ENCODE measurements at regions not wholly inside any gene's neighbourhood (a gene's known extent, or its start where the extent isn't known, plus 50 kb on each side); places are given as distances from the start of the nearest gene placed in this dataset.
"Not testable (repeated sequence)": the region's sequence is repeated elsewhere in the genome, so short reads cannot be mapped to it uniquely, and the experiment has no call there.

GRCh38 chr3:8356066-8356465, 145.6 kb upstream of the LMCD1 start:
- DNase-seq; intact Hi-C loops (cut with DNase I); ATAC-seq (ENCODE audit: poor library complexity): not testable (repeated sequence)

GRCh38 chr3:8357859-8358258, 143.8 kb upstream of the LMCD1 start:
- intact Hi-C loops (cut with DNase I) = no loop called here

GRCh38 chr3:8359133-8359532, 142.5 kb upstream of the LMCD1 start:
- intact Hi-C loops (cut with DNase I) = no loop called here
- DNase-seq = no peak

More at GRCh38 chr3:8357859-8358258, 143.8 kb upstream of the LMCD1 start:
- no peak for ATAC-seq (ENCODE audit: poor library complexity)
- no peak for DNase-seq

GRCh38 chr3:8363200-8363599, 138.4 kb upstream of the LMCD1 start:
- ATAC-seq (ENCODE audit: poor library complexity) (no peak), DNase-seq (no peak)
- intact Hi-C loops (cut with DNase I) = no loop called here

More at GRCh38 chr3:8359133-8359532, 142.5 kb upstream of the LMCD1 start:
- ATAC-seq (ENCODE audit: poor library complexity) = no peak

GRCh38 chr3:8365541-8365940, 136.1 kb upstream of the LMCD1 start:
- no peak for ATAC-seq (ENCODE audit: poor library complexity)
- DNase-seq = no peak
- intact Hi-C loops (cut with DNase I) = no loop called here

GRCh38 chr3:8366219-8366810, 135.3 kb upstream of the LMCD1 start:
- intact Hi-C loops (cut with DNase I) = no loop called here

GRCh38 chr3:8368598-8368997, 133.0 kb upstream of the LMCD1 start:
- DNase-seq (no peak), ATAC-seq (ENCODE audit: poor library complexity) (no peak)
- intact Hi-C loops (cut with DNase I) = no loop called here

More at GRCh38 chr3:8366219-8366810, 135.3 kb upstream of the LMCD1 start:
- ATAC-seq (ENCODE audit: poor library complexity) = no peak
- no peak for DNase-seq

- DNase-seq (no peak), ATAC-seq (ENCODE audit: poor library complexity) (no peak)
- intact Hi-C loops (cut with DNase I) = no loop called here
Measured at GRCh38 chr3:8369638-8370037, 132.0 kb upstream of the LMCD1 start.

- intact Hi-C loops (cut with DNase I) = no loop called here
- no peak for DNase-seq
- ATAC-seq (ENCODE audit: poor library complexity) = peak; percentile 83
Measured at GRCh38 chr3:8371085-8371551, 130.5 kb upstream of the LMCD1 start.

- no peak for DNase-seq
- peak; percentile 75 for ATAC-seq (ENCODE audit: poor library complexity)
- intact Hi-C loops (cut with DNase I) = no loop called here
Measured at GRCh38 chr3:8371960-8372463, 129.6 kb upstream of the LMCD1 start.

- DNase-seq (no peak), ATAC-seq (ENCODE audit: poor library complexity) (no peak)
- intact Hi-C loops (cut with DNase I) = no loop called here
Measured at GRCh38 chr3:8380904-8381704, 120.5 kb upstream of the LMCD1 start.

- DNase-seq (no peak), ATAC-seq (ENCODE audit: poor library complexity) (no peak)
- intact Hi-C loops (cut with DNase I) = no loop called here
Measured at GRCh38 chr3:8385848-8386620, 115.6 kb upstream of the LMCD1 start.

GRCh38 chr3:8387571-8387970, 114.1 kb upstream of the LMCD1 start:
- DNase-seq (no peak), ATAC-seq (ENCODE audit: poor library complexity) (no peak)
- intact Hi-C loops (cut with DNase I) = no loop called here

- DNase-seq (no peak), ATAC-seq (ENCODE audit: poor library complexity) (no peak)
- intact Hi-C loops (cut with DNase I) = no loop called here
Measured at GRCh38 chr3:8399686-8400085, 101.9 kb upstream of the LMCD1 start.

GRCh38 chr3:8400911-8401310, 100.7 kb upstream of the LMCD1 start:
- ATAC-seq (ENCODE audit: poor library complexity) = no peak
- DNase-seq = no peak
- intact Hi-C loops (cut with DNase I) = no loop called here

GRCh38 chr3:8403996-8404395, 97.6 kb upstream of the LMCD1 start:
- DNase-seq (no peak), ATAC-seq (ENCODE audit: poor library complexity) (no peak)
- intact Hi-C loops (cut with DNase I) = no loop called here

GRCh38 chr3:8405144-8405543, 96.5 kb upstream of the LMCD1 start:
- no peak for ATAC-seq (ENCODE audit: poor library complexity)
- no peak for DNase-seq
- intact Hi-C loops (cut with DNase I) = no loop called here

- intact Hi-C loops (cut with DNase I) = no loop called here
- DNase-seq = no peak
- ATAC-seq (ENCODE audit: poor library complexity) = no peak
Measured at GRCh38 chr3:8406479-8406878, 95.1 kb upstream of the LMCD1 start.

GRCh38 chr3:8413337-8413926, 88.2 kb upstream of the LMCD1 start:
- ATAC-seq (ENCODE audit: poor library complexity) (peak; percentile 45), DNase-seq (no peak)
- intact Hi-C loops (cut with DNase I) = no loop called here

Data from Right ventricle myocardium superior (tissue), 1 donor.